Stimulated activated CD4-positive, alpha-beta T cell treated with anti-CD3 and anti-CD28 coated beads, Interleukin-12 subunit alpha, Interleukin-12 subunit beta, amount 100 ng/mL, for 48 hours (primary cell): ENCODE measurements at regions not wholly inside any gene's neighbourhood (a gene's known extent, or its start where the extent isn't known, plus 50 kb on each side); places are given as distances from the start of the nearest gene placed in this dataset.

Experiments
- DNase-seq, 3 donors: peaks; one replicate each; pipeline ENCODE4 v3.0.0-alpha.2; 2020; ENCODE audit warnings: low read depth in 2 of 3, low spot score in 1 of 3

DNA sequence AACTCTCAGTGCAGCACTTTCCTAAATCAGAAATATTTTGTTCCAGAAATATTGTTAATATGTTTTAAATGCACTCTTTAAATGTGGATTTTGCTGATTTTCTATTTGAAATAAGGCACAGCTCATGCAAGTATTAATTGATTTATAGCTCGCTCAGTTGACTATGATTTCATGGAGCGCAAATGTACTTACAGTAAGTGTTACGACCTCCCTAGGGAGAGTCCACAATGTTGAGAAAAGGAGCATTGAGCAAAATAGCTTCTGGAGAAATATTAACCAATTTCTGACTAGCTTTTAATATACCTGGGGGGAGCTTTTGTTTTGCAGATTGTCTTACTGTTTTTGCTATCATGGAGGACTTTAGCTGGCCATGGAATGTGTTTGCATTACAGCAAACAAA, 1687.5 kb downstream of the STIM2 start:
- DNase-seq, result no peak

GRCh38 chr4:28548594-28548993, 1688.0 kb downstream of the STIM2 start:
- no peak for DNase-seq

DNA sequence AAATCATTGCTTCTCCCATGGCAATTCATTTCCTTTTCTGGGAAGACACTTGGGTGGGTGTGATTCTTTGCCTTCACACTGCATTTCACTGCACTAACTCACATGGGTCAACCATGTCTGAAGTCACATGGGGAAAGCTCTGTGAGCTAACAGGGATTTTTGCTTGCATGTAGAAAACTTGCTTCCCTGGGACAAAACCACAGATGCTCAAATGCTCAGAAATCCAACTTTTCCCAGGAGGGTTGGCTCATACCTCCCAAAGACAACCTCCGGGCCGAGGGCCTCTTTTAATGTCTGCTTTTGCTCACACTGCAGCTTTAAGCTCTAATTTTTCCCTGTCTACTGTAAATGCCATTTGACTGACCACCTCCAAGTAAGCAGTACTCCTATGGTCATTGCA, 1695.2 kb downstream of the STIM2 start:
- DNase-seq, result no peak

DNA sequence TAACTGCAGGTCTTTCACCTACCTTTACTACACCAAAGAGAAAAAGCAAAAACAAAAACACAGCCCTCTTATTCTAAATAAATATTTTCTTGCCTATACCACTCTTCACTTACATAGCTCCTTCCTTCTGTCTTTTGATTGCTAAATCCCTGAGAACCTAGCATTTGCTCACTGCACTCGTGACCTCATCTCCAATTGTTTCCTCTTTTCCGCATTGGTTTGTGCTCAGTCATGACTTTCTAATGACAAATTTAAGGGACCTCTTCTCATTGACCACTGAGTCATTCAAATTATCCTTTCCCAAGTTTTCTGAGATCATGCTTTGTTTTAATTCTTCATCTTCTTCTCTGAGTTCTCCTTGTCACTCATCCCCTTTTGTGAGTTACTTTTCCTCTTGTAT, 1697.1 kb downstream of the STIM2 start:
- no peak for DNase-seq

- DNase-seq, result no peak
Observed at GRCh38 chr4:28558895-28559294, 1698.3 kb downstream of the STIM2 start.

DNA sequence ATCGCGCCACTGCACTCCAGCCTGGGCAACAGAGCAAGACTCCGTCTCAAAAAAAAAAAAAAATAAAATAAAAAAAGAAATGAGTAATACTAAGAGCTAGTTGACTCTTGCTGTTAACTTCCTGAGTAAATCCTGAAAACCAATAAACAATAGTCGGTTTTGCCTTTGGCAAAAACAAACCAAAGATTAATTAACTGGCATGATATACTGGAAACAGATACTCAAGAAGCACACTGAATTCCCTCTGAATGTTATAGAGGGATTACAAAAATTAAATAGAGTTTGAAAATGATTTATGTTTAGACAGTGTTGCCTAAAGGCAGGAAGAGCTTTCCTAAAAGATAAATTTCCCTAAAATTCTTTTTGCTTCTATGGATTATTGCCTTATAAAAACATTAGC, 1702.3 kb downstream of the STIM2 start:
- no peak for DNase-seq

- no peak for DNase-seq
Observed at GRCh38 chr4:28565396-28565795, 1704.8 kb downstream of the STIM2 start.

DNA sequence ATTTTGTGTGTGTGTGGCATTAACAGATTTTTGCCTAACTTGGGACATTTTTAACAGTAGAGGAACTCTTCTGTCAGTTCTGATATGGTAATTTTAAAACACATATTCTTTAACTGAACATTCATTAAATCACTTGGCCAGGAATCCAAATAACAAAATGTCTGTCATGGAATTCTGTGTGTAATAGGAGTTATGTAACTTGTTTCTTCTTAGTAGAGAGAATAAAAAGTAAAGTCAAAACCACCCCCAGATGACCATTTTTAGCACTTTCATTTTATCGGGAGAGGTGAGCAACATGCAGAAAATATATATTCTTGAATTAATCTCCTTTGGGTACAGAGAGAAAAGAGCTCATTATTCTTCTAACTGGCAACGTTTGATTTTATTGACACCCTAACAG, 1740.3 kb downstream of the STIM2 start:
- no peak for DNase-seq

DNA sequence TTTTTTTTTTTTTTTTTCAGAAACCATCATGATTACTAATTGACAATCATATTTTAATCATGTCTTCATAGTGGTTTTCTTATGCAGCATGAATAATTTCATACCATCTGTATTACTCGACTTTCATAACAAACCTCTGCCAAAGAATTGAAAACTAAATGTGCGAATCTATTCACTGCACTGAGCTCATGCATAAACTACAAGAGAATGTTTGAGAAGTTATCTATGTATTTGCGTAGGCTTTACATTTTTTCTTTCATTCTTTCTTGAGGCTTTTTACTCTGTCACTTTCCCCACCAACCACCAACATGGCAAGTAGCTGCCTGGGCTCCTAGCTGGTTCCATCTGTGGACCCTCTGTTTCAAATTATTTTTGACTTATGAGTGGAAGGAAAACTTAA, 1761.0 kb downstream of the STIM2 start:
- no peak for DNase-seq

DNA sequence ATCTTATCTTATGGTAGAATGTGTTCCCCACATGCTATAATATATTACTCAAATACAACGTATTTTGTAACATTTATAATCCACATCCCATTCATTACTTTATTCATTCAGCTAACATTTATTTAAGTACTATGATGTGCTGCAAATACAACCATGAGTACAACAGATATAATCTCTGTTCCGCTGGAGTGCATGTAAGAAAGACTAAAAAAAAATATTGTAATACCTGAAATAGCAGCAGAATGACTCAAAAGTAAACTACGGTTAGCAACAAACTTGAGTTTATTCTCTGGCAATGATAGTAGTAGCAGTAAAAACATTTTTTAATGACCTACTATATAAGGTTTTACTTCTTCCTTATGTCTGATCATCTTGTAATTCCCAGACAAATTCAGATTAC, 1776.3 kb downstream of the STIM2 start:
- no peak for DNase-seq

DNA sequence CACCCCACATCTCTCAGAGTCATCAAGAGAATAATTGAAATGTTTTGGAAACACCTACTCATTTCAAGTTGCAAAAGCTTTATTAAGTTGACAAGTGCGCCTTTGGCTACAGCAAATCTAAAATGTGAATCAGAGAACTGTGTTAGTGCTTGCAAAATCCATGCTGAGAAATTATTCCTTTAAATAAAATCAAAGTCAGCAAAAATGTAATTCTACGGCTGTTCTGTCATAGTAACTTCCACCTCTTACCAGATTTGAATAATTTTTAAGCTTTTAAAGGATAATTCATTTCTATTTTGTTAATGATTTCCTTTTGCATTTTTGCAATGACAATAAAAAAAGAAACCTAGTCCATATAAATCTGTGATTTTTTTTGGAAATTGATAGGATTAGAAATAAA, 1779.1 kb downstream of the STIM2 start:
- DNase-seq, result no peak

DNA sequence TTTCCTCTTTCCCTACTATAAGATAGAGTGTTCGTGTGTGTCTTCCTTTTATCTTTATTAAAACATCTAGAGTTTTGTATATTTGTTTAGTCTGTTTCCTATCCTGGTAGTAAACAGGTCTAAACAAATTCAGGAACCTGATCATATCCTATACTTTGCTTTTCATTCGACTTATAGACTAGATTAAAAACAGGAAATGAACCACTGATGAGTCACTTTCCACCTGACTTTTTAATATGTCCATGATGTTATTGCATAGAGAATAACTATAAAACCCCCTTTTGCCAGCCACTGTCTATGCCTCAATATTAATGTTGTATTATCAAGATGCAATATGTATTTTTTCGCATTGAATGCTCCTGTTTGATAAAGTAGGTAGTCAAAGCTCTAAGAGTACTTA, 1794.0 kb downstream of the STIM2 start:
- DNase-seq, result no peak

GRCh38 chr4:28665306-28665705, 1804.7 kb downstream of the STIM2 start:
- no peak for DNase-seq

DNA sequence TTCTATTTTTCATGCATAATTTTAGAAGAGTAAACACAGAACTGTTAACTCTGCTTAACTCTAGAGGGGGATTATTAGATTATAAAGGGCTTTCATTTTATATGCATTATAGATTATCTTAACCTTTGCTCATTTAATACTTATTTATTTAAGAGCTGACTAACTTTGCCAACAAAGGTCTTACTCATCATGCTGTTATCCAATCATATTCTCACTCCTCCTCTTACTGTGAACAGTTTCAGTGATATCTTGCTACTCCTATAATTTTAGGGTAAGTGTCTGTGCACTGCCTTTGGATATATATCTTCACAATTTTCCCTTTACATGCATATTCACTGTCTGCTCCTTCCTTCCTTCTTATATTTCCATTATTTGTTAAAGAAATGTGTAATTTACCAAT, 1814.9 kb downstream of the STIM2 start:
- no peak for DNase-seq

DNA sequence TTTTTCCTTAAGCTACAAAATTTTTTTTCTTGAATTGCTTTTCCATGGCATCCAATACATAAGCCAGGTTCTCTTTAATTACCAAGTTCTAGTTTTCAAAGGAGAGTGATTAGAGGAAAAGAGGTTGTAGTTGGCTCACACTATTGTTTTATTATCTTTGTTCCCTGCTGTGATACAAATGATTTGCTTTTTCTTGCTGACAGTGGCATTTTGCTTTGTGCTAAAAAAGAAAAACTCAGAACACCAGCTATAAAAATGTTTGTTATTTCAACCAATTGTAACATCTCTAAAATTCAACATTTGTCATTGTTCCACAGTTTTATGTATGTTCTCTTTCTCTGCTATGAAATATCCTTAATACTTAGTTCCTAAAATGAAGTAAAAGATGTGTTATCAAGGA, 1817.2 kb downstream of the STIM2 start:
- DNase-seq, result no peak

- DNase-seq, result no peak
Observed at GRCh38 chr4:28682847-28683246, 1822.2 kb downstream of the STIM2 start.

DNA sequence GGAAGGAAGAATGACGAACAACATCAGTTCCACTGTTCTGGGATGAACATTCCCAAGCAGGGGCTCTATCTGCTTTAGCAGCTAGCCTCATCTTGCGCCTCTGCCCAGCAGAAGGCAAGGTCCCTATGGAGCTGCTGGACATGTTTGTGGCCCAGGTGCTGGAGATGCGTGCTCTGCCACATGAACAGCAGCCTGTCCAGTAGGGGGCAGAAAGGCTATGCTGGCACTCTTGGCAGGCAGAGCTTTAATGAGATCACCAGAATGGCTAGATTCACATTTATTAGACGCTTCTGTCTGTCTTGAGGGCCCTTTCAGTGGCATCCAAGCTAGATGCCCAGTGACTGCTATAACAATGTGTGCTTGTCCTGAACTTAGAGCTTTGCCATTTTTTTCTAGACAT, 1826.0 kb downstream of the STIM2 start:
- no peak for DNase-seq

GRCh38 chr4:28690890-28691289, 1830.2 kb downstream of the STIM2 start:
- no peak for DNase-seq

DNA sequence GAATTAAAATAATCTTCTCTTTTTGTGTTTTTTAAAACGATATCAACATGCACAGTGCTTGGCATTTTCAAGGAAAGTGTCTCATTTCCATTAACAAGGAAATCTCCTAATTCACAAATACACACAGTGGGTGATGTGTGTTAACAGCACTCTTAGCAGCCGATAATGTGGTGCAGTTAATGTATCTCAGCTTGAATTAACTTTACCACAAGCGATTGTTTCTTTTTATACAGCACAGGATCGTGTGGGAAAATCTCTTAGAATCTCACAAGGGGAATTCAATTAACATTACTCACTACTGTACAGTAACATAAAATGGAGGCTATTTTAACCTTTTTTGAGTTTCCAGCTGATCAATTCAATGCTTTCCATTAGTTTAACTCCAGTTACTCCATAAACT, 1841.9 kb downstream of the STIM2 start:
- DNase-seq, result no peak

- DNase-seq, result no peak
Observed at GRCh38 chr4:28709891-28710290, 1849.2 kb downstream of the STIM2 start.

- DNase-seq, result no peak
Observed at GRCh38 chr4:28723371-28723770, 1862.7 kb downstream of the STIM2 start.

GRCh38 chr4:28724239-28724638, 1863.6 kb downstream of the STIM2 start:
- no peak for DNase-seq

DNA sequence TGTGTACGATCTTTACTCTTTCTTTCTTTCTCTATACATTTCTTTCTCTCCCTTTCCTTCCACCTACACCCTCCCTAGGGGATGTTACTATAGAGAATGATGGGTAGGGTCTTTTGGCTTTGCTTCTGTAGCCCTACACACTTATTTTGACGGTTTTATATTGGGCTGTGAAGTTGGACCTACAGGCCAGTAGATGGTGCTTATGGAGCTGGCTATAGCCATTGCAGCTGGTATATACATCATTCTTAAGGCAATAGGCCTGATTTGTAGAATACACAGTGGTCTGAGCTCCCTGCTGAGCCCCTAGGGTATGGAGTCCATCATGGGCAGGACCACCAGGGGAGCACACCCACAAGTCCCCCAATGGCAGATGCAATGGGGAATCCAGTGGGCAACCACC, 1869.7 kb downstream of the STIM2 start:
- no peak for DNase-seq

GRCh38 chr4:28744066-28744465, 1883.4 kb downstream of the STIM2 start:
- DNase-seq, result no peak
